ENCODE measurements at regions not wholly inside any gene's neighbourhood (a gene's known extent, or its start where the extent isn't known, plus 50 kb on each side); places are given as distances from the start of the nearest gene placed in this dataset.
"Not testable (repeated sequence)": the region's sequence is repeated elsewhere in the genome, so short reads cannot be mapped to it uniquely, and the experiment has no call there.

- Mint-ChIP-seq H3K4me3 (no peak overlapping the region), H3K4me1 (peaks cover 3% of the 10 kb centered on the region), H3K27ac (no peak overlapping the region)
Measured at GRCh38 chr6:131427434-131428058, 145.5 kb upstream of the ARG1 start.

DNA sequence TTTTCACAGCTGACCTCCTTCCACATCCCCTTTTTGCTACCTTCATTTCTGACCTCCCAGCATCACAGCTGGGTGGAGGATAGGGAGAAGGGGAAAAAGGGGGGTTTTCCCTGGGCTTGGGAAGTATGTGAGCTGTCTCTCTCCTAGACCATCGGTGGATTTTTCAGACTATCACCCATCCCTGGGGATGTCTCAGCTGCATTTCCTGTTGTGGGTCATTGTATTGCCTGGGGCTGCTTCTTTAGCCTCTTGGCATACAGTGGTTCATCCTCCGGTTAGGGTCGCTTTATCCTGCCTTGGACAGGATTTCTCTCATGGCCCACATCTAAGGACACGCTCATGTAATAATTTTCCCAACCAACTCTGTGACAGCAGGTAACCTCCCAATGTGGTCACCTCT is 142.5 kb upstream of the ARG1 start:
- peaks cover 3% of the 10 kb centered on the region for H3K4me1 Mint-ChIP-seq
- no peak overlapping the region for H3K4me3 Mint-ChIP-seq
- no peak for ATAC-seq (ENCODE audit: low read depth)
- peaks cover 3% of the 10 kb centered on the region for H3K27me3 Mint-ChIP-seq
- peaks cover 2% of the 10 kb centered on the region for H3K36me3 Mint-ChIP-seq
- H3K27ac Mint-ChIP-seq = no peak overlapping the region
- H3K9me3 Mint-ChIP-seq = peaks cover 9% of the 10 kb centered on the region
- DNase-seq (ENCODE audit: low spot score in 2 of 2) = no peak

More at GRCh38 chr6:131427434-131428058, 145.5 kb upstream of the ARG1 start:
- ATAC-seq (ENCODE audit: low read depth) (no peak), DNase-seq (ENCODE audit: low spot score in 2 of 2) (no peak)
- Mint-ChIP-seq H3K36me3 (no peaks in the 10 kb centered on the region), H3K27me3 (peaks cover 5% of the 10 kb centered on the region), H3K9me3 (no peaks in the 10 kb centered on the region)

DNA sequence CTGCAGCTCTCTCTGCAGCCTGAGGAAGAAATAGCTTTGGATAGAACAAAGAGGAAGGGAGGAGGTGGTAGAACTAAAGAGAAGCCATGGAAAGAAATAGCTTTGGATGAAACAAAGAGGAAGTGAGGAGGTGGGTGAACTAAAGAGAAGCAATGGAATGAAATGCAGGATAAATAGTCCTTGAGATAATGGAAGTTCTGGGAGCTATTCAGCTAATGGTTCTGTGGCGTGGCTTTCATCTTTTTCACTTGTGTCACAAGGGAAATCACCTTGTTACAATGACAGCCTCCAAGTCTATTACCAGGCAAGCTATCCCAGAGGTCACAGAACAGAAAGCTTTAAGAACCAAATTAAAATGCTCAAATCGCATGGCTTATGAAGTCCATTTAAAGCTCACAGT is 141.3 kb upstream of the ARG1 start:
- H3K36me3 Mint-ChIP-seq = peaks cover 2% of the 10 kb centered on the region
- no peak overlapping the region for H3K4me3 Mint-ChIP-seq

GRCh38 chr6:131433927-131434326 is 139.1 kb upstream of the ARG1 start:
- ATAC-seq (ENCODE audit: low read depth) = no peak
- Mint-ChIP-seq H3K4me1 (no peaks in the 10 kb centered on the region), H3K9me3 (peaks cover 17% of the 10 kb centered on the region), H3K4me3 (no peak overlapping the region), H3K27me3 (peaks cover 5% of the 10 kb centered on the region), H3K36me3 (peaks cover 2% of the 10 kb centered on the region), H3K27ac (no peak overlapping the region)
- DNase-seq (ENCODE audit: low spot score in 2 of 2) = no peak

More for the DNA sequence above, 141.3 kb upstream of the ARG1 start:
- peaks cover 5% of the 10 kb centered on the region for H3K27me3 Mint-ChIP-seq
- peaks cover 1% of the 10 kb centered on the region for H3K4me1 Mint-ChIP-seq
- ATAC-seq (ENCODE audit: low read depth) = no peak
- peaks cover 12% of the 10 kb centered on the region for H3K9me3 Mint-ChIP-seq
- DNase-seq (ENCODE audit: low spot score in 2 of 2) = no peak
- no peak overlapping the region for H3K27ac Mint-ChIP-seq

DNA sequence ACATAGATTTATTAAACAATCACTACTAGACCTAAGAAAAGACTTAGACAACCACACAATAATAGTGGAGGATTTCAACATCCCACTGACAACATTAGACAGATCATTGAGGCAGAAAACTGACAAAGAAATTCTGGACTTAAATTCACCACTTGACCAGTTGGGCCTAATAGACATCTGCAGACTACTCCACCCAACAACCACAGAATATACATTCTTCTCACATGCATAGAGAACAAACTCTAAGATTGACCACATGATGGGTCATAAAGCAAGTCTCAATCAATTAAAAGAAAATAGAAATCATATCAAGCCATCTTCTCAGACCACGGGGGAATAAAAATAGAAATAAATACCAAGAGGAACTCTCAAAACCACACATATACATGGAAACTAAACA is 136.7 kb upstream of the ARG1 start:
- Mint-ChIP-seq H3K36me3 (peaks cover 2% of the 10 kb centered on the region), H3K27me3 (peaks cover 5% of the 10 kb centered on the region), H3K4me1 (no peaks in the 10 kb centered on the region), H3K27ac (no peak overlapping the region), H3K4me3 (no peak overlapping the region), H3K9me3 (peaks cover 19% of the 10 kb centered on the region)
- DNase-seq (ENCODE audit: low spot score in 2 of 2) (no peak), ATAC-seq (ENCODE audit: low read depth) (no peak)

DNA sequence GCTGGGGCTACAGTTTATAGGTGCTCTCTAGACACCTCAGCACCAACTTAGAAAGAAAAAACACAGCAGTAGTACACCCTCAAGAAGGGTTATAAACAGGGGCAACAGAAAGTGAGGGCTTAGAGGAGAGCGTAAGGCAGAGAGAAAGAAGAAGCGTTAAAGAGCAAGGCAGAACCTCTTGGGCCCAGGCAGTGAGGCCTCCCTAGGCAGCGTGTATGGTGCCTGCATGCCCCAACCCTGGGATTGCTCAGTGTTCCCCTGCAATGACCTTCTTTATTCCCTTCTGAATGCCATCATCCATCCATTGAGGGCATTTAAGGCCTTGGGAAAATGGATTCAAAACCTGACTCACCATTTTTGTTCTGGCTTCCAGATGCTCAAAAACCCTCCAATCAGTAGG is 130.0 kb upstream of the ARG1 start:
- Mint-ChIP-seq H3K4me3 (no peak overlapping the region), H3K9me3 (peaks cover 5% of the 10 kb centered on the region), H3K27ac (no peak overlapping the region), H3K4me1 (no peaks in the 10 kb centered on the region), H3K27me3 (no peaks in the 10 kb centered on the region), H3K36me3 (no peaks in the 10 kb centered on the region)
- no peak for ATAC-seq (ENCODE audit: low read depth)
- no peak for DNase-seq (ENCODE audit: low spot score in 2 of 2)

DNA sequence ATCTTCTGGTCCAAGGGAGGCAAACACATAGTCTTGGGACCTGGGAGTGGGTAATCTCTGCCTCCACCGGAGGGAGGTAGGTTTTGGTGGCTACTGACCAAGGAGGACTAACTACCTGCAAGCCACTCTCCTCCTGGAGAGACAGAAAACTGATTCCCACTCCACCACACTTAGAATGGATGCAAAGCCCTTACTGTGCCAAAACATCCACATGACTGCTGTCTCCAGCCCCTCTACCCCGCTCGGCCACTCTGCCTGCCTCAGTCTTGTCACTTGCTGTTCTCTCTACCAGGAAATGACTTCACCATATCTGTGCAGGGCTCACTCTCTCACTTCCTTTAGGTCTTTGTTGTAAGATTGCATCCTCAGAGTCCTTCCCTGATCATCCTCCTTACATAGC is 129.5 kb upstream of the ARG1 start:
- H3K4me3 Mint-ChIP-seq = no peak overlapping the region
- ATAC-seq (ENCODE audit: low read depth) (no peak), DNase-seq (ENCODE audit: low spot score in 2 of 2) (no peak)
- H3K36me3 Mint-ChIP-seq = no peaks in the 10 kb centered on the region
- peaks cover 2% of the 10 kb centered on the region for H3K9me3 Mint-ChIP-seq
- no peaks in the 10 kb centered on the region for H3K27me3 Mint-ChIP-seq
- no peak overlapping the region for H3K27ac Mint-ChIP-seq
- H3K4me1 Mint-ChIP-seq = no peaks in the 10 kb centered on the region

GRCh38 chr6:131445356-131445755 is 127.7 kb upstream of the ARG1 start:
- not testable (repeated sequence) for ATAC-seq (ENCODE audit: low read depth); DNase-seq (ENCODE audit: low spot score in 2 of 2); H3K36me3 Mint-ChIP-seq; H3K9me3 Mint-ChIP-seq; H3K27ac Mint-ChIP-seq; H3K27me3 Mint-ChIP-seq; H3K4me3 Mint-ChIP-seq; H3K4me1 Mint-ChIP-seq

- H3K4me3 Mint-ChIP-seq = no peak overlapping the region
- no peaks in the 10 kb centered on the region for H3K36me3 Mint-ChIP-seq
- no peak overlapping the region for H3K27ac Mint-ChIP-seq
Measured at GRCh38 chr6:131450861-131451260, 122.2 kb upstream of the ARG1 start.

DNA sequence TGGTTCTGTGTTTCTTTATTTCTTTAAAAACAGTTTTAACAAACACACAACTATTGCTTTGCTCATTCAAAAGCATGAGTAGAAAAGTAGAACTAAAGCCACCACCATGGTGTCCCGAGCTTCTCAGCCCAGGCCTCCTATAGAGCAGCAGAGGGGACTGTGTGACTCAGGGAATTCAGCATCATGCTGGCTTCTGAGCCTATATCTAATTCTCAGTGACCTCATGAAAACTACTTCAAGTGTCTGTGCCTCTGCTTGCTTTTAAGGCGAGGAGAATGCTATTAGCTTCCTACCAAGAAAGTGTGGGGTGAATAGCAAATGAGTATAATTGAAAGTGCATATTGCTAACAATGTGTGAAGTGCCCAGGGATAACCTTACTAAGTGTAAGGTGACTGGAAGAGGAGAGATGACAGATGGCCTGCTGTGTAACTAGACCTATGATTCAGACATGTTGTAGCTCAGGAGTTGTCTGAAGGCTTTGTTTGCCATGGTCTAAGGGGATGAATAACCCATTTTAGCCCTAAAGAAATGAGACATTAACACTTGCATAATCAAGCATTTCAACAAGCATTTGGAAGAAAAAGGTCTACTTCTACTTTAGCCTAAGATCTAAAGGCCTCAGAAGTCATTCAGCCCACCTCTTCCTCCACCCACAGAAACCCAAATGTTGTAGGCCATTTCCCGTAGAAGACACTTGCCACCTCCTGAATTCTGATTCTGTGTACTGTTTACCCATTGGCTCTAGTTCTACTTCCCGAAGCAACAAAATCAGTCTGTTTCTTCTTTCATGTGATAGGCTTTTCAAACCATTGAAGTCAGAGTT is 121.5 kb upstream of the ARG1 start:
- peaks cover 2% of the 10 kb centered on the region for H3K27me3 Mint-ChIP-seq
- H3K27ac Mint-ChIP-seq = no peak overlapping the region
- no peaks in the 10 kb centered on the region for H3K4me1 Mint-ChIP-seq
- no peak overlapping the region for H3K4me3 Mint-ChIP-seq
- H3K36me3 Mint-ChIP-seq = no peaks in the 10 kb centered on the region
- H3K9me3 Mint-ChIP-seq = no peaks in the 10 kb centered on the region
- ATAC-seq (ENCODE audit: low read depth) (no peak), DNase-seq (ENCODE audit: low spot score in 2 of 2) (no peak)

More at GRCh38 chr6:131450861-131451260, 122.2 kb upstream of the ARG1 start:
- no peaks in the 10 kb centered on the region for H3K4me1 Mint-ChIP-seq
- ATAC-seq (ENCODE audit: low read depth) = no peak
- H3K9me3 Mint-ChIP-seq = no peaks in the 10 kb centered on the region
- no peak for DNase-seq (ENCODE audit: low spot score in 2 of 2)
- peaks cover 2% of the 10 kb centered on the region for H3K27me3 Mint-ChIP-seq

DNA sequence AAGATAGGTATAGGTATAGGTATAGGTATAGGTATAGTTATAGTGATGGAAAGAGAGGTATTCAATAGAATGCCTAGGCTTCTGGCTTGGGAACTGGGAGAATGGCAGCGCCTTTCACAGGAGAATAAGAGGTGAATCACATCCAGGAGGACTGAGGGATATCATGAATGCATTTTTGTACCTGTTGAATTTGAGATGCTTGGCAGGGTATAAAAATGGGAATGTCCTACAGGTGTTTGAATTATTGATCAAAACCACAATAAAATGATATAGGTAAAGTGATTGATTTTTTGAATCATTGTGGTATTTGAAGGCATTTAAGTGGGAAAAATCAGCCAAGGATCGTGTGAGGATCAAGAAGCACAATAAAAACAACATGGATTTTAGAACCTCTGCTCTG is 119.2 kb upstream of the ARG1 start:
- Mint-ChIP-seq H3K4me3 (no peak overlapping the region), H3K27me3 (peaks cover 4% of the 10 kb centered on the region), H3K36me3 (no peaks in the 10 kb centered on the region), H3K27ac (no peak overlapping the region), H3K9me3 (no peaks in the 10 kb centered on the region), H3K4me1 (no peaks in the 10 kb centered on the region)
- no peak for DNase-seq (ENCODE audit: low spot score in 2 of 2)
- ATAC-seq (ENCODE audit: low read depth) = no peak

GRCh38 chr6:131456565-131456964 is 116.5 kb upstream of the ARG1 start:
- H3K9me3 Mint-ChIP-seq = no peaks in the 10 kb centered on the region
- ATAC-seq (ENCODE audit: low read depth) (no peak), DNase-seq (ENCODE audit: low spot score in 2 of 2) (no peak)
- peaks cover 4% of the 10 kb centered on the region for H3K27me3 Mint-ChIP-seq
- no peak overlapping the region for H3K27ac Mint-ChIP-seq
- H3K4me1 Mint-ChIP-seq = peaks cover 3% of the 10 kb centered on the region
- no peaks in the 10 kb centered on the region for H3K36me3 Mint-ChIP-seq
- no peak overlapping the region for H3K4me3 Mint-ChIP-seq

- peaks cover 3% of the 10 kb centered on the region for H3K4me1 Mint-ChIP-seq
- no peaks in the 10 kb centered on the region for H3K9me3 Mint-ChIP-seq
- H3K27ac Mint-ChIP-seq = no peak overlapping the region
- no peaks in the 10 kb centered on the region for H3K36me3 Mint-ChIP-seq
- DNase-seq (ENCODE audit: low spot score in 2 of 2) (no peak), ATAC-seq (ENCODE audit: low read depth) (no peak)
- peaks cover 2% of the 10 kb centered on the region for H3K27me3 Mint-ChIP-seq
- H3K4me3 Mint-ChIP-seq = no peak overlapping the region
Measured at GRCh38 chr6:131459005-131459404, 114.0 kb upstream of the ARG1 start.

- no peak for DNase-seq (ENCODE audit: low spot score in 2 of 2)
- H3K9me3 Mint-ChIP-seq = no peaks in the 10 kb centered on the region
- peaks cover 3% of the 10 kb centered on the region for H3K4me1 Mint-ChIP-seq
- no peaks in the 10 kb centered on the region for H3K36me3 Mint-ChIP-seq
- no peak overlapping the region for H3K4me3 Mint-ChIP-seq
- H3K27ac Mint-ChIP-seq = no peak overlapping the region
- no peak for ATAC-seq (ENCODE audit: low read depth)
- H3K27me3 Mint-ChIP-seq = peaks cover 2% of the 10 kb centered on the region
Measured at GRCh38 chr6:131460614-131461000, 112.4 kb upstream of the ARG1 start.

GRCh38 chr6:131469130-131469529 is 103.9 kb upstream of the ARG1 start:
- Mint-ChIP-seq H3K36me3 (no peaks in the 10 kb centered on the region), H3K27ac (no peak overlapping the region), H3K4me1 (no peaks in the 10 kb centered on the region), H3K4me3 (no peak overlapping the region), H3K9me3 (no peaks in the 10 kb centered on the region), H3K27me3 (no peaks in the 10 kb centered on the region)
- ATAC-seq (ENCODE audit: low read depth) (no peak), DNase-seq (ENCODE audit: low spot score in 2 of 2) (no peak)

Data from memory B cell (primary cell).